AG08396 (cell line): ENCODE measurements at regions not wholly inside any gene's neighbourhood (a gene's known extent, or its start where the extent isn't known, plus 50 kb on each side); places are given as distances from the start of the nearest gene placed in this dataset.

ENCODE experiments used
- DNase-seq: peaks from one replicate; pipeline ENCODE4 v3.0.0; 2012; ENCODE audit warnings: low spot score, mixed read lengths

GRCh38 chr2:153195342-153195741, 283.2 kb downstream of the RPRM start:
- DNase-seq, result no peak

GRCh38 chr2:153189091-153189888, 289.3 kb downstream of the RPRM start:
- DNase-seq, result no peak

- no peak for DNase-seq
These were observed 298.8 kb downstream of the RPRM start for GRCh38 chr2:153179808-153180207.

- no peak for DNase-seq
These were observed 309.0 kb downstream of the RPRM start for GRCh38 chr2:153169609-153170008.

- DNase-seq, result no peak
These were observed 313.5 kb downstream of the RPRM start for GRCh38 chr2:153165021-153165420.

GRCh38 chr2:153163055-153163454, 315.5 kb downstream of the RPRM start:
- no peak for DNase-seq

- DNase-seq, result no peak
These were observed 321.8 kb downstream of the RPRM start for GRCh38 chr2:153156743-153157142.

- no peak for DNase-seq
These were observed 326.5 kb downstream of the RPRM start for GRCh38 chr2:153152036-153152435.

- DNase-seq, result no peak
These were observed 333.0 kb downstream of the RPRM start for GRCh38 chr2:153145470-153145978.

- DNase-seq, result no peak
These were observed 335.0 kb downstream of the RPRM start for GRCh38 chr2:153143540-153143939.

GRCh38 chr2:153140498-153140897, 338.1 kb downstream of the RPRM start:
- no peak for DNase-seq

- DNase-seq, result no peak
These were observed 339.7 kb downstream of the RPRM start for GRCh38 chr2:153138651-153139375.

GRCh38 chr2:153136216-153136615, 342.3 kb downstream of the RPRM start:
- DNase-seq, result no peak

- no peak for DNase-seq
These were observed 343.8 kb downstream of the RPRM start for GRCh38 chr2:153134725-153135124.

GRCh38 chr2:153133716-153134115, 344.8 kb downstream of the RPRM start:
- no peak for DNase-seq

- no peak for DNase-seq
These were observed 346.1 kb downstream of the RPRM start for GRCh38 chr2:153132418-153132817.

- no peak for DNase-seq
These were observed 363.4 kb downstream of the RPRM start for GRCh38 chr2:153115141-153115540.

- DNase-seq, result no peak
These were observed 368.1 kb downstream of the RPRM start for GRCh38 chr2:153110486-153110885.

GRCh38 chr2:153109793-153110192, 368.8 kb downstream of the RPRM start:
- DNase-seq, result no peak

GRCh38 chr2:153106802-153107477, 371.6 kb downstream of the RPRM start:
- DNase-seq, result no peak

GRCh38 chr2:153105829-153106578, 372.6 kb downstream of the RPRM start:
- no peak for DNase-seq

- DNase-seq, result no peak
These were observed 377.4 kb downstream of the RPRM start for GRCh38 chr2:153101187-153101586.
